MM.1S (cell line): ENCODE measurements at regions not wholly inside any gene's neighbourhood (a gene's known extent, or its start where the extent isn't known, plus 50 kb on each side); places are given as distances from the start of the nearest gene placed in this dataset.
"Not testable (repeated sequence)": the region's sequence is repeated elsewhere in the genome, so short reads cannot be mapped to it uniquely, and the experiment has no call there.

Experiments
- DNase-seq: peaks from one replicate; pipeline ENCODE4 v3.0.0-alpha.2; 2015
- H2AFZ ChIP-seq: fragments of 300-600 bp; sonication (generic); 2 replicates; pipeline ENCODE4 v1.6.0; 2016; ENCODE audit warnings: antibody characterized with exemption, low read length
- H3F3A ChIP-seq: fragments of 300-600 bp; sonication (generic); 2 replicates; pipeline ENCODE4 v1.6.1; 2016; ENCODE audit warnings: mild to moderate bottlenecking, antibody characterized with exemption, low read length, moderate library complexity, mixed read lengths; ENCODE audit not compliant: insufficient read depth
- H3K27ac ChIP-seq: fragments of 300-600 bp; sonication (generic); 2 replicates; pipeline ENCODE4 v1.5.1; 2016; ENCODE audit warnings: mild to moderate bottlenecking, low read length
- H3K27me3 ChIP-seq: fragments of 300-600 bp; sonication (generic); replicated peaks from 2 replicates; pipeline ENCODE4 v1.6.0; 2016; ENCODE audit warnings: low read length; ENCODE audit not compliant: insufficient read depth
- H3K36me3 ChIP-seq: fragments of 300-600 bp; sonication (generic); replicated peaks from 2 replicates; pipeline ENCODE4 v1.6.1; 2016; ENCODE audit warnings: mild to moderate bottlenecking, low read length, mixed read lengths; ENCODE audit not compliant: insufficient read depth
- H3K4me1 ChIP-seq: fragments of 300-600 bp; sonication (generic); 2 replicates; pipeline ENCODE4 v1.6.1; 2016; ENCODE audit warnings: low read length, mixed read lengths
- H3K4me2 ChIP-seq: fragments of 300-600 bp; sonication (generic); 2 replicates; pipeline ENCODE4 v1.6.0; 2016; ENCODE audit warnings: low read depth, low read length
- H3K4me3 ChIP-seq: fragments of 300-600 bp; sonication (generic); 2 replicates; pipeline ENCODE4 v1.5.1; 2016; ENCODE audit warnings: low read length, mixed read lengths
- H3K79me2 ChIP-seq: fragments of 300-600 bp; sonication (generic); 2 replicates; pipeline ENCODE4 v1.6.1; 2016; ENCODE audit warnings: mixed run types, low read length, mixed read lengths
- H3K9ac ChIP-seq: fragments of 300-600 bp; sonication (generic); 2 replicates; pipeline ENCODE4 v1.6.1; 2016; ENCODE audit warnings: low read length, mixed read lengths
- H3K9me2 ChIP-seq: fragments of 300-600 bp; sonication (generic); replicated peaks from 2 replicates; pipeline ENCODE4 v1.6.1; 2016; ENCODE audit warnings: mild to moderate bottlenecking, low read length, mixed read lengths; ENCODE audit not compliant: insufficient read depth
- H3K9me3 ChIP-seq: fragments of 300-600 bp; sonication (generic); replicated peaks from 2 replicates; pipeline ENCODE4 v1.6.1; 2016; ENCODE audit warnings: mild to moderate bottlenecking, low read length, mixed read lengths; ENCODE audit not compliant: insufficient read depth
- H4K20me1 ChIP-seq: fragments of 300-600 bp; sonication (generic); 2 replicates; pipeline ENCODE4 v1.6.1; 2016; ENCODE audit warnings: mild to moderate bottlenecking, low read length, moderate library complexity, mixed read lengths; ENCODE audit not compliant: insufficient read depth
- EZH2 ChIP-seq: fragments of 300-600 bp; sonication (generic); optimal IDR thresholded peaks from 2 replicates; pipeline ENCODE3; 2017; ENCODE audit warnings: low read depth, mild to moderate bottlenecking, antibody characterized with exemption, low read length, mixed read lengths
- EZH2phosphoT487 ChIP-seq: fragments of 300-600 bp; sonication (generic); IDR thresholded peaks from 2 replicates; pipeline ENCODE4 v1.6.1; 2018; ENCODE audit warnings: antibody characterized with exemption, low read length
- TF ChIP-seq, protein P1 (sequence below): fragments of 300-600 bp; sonication (generic); IDR thresholded peaks from 2 replicates; pipeline ENCODE4 v1.5.1; 2016; ENCODE audit warnings: antibody characterized with exemption, low read length, mixed read lengths

DNA sequence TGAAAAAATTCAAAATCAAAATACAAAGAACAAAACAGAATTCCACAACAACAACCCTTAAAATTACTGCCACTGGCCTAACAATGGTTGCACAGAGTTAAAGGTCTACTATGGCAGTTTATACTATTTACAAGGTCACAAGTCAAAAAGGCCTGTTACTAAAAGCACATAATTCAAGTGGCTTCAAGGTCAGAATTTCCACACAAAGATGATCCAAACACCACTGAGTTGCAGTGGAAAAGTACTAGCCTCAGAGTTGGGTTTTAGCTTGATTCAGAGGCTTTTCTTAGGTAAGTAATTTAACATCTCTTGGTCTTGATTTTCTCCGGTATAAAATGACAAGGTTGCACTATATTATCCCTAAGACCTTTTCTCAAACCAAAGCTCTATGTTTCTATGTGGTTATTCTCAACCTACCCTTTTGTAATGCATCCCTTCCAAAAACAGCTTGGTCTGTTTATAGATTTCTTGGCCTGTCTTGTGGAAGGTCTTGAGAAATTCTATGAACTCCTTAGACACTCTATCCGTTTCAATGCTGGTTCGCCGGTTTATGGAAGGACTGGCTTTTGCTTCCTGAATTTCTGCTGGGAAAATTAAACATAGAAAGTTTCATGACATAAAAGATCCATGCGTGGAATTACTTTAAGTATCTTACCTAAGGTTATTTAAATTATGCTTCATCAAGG, 69.5 kb downstream of the MDH2 start:
- H3K36me3 ChIP-seq, H3K79me2 ChIP-seq, H3K9me3 ChIP-seq, DNase-seq, H3F3A ChIP-seq, H3K4me1 ChIP-seq, H3K4me3 ChIP-seq, H3K27ac ChIP-seq, H3K27me3 ChIP-seq, H2AFZ ChIP-seq, H3K4me2 ChIP-seq, H4K20me1 ChIP-seq, H3K9me2 ChIP-seq, H3K9ac ChIP-seq: not testable (repeated sequence)

DNA sequence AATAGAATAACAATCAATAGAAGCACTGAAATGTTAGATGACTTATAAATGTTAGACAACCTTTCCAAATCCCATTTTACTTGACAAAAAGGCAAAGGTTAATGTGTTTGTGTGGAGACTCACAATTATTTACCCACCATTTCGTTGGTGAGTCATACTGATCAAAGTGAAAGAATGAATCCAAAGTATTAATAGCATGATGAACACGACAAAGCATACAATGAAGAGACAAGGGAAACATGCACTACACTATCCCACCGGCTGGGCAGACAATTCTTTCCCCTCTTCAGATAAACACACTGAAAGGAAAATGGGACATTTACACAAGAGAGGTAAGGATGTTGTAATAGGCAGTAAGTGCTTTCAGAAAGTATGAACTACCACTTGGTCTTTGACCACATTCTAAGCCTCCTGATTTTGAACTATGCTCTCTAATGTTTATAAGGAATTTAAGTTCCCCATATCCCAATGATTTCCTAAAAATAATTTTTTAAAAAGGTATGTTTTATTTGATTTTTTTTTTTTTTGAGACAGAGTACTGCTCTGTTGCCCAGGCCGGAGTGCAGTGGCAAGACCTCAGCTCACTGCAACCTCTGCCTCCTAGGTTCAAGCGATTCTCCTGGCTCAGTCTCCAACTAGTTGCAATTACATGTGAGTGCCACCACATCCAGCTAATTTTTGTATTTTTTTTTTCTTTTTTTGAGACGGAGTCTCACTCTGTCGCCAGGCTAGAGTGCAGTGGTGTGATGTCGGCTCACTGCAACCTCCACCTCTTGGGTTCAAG, 70.5 kb downstream of the MDH2 start:
- DNase-seq, H3K4me1 ChIP-seq: not testable (repeated sequence)

GRCh38 chr7:76121044-76121443, 73.1 kb downstream of the MDH2 start:
- H3K27ac ChIP-seq: no peak overlapping the region
- H3K36me3 ChIP-seq: no peaks in the 10 kb centered on the region
- no peak overlapping the region for H3K4me2 ChIP-seq
- H3K9me3 ChIP-seq: no peaks in the 10 kb centered on the region
- no peak overlapping the region for H2AFZ ChIP-seq
- H3K79me2 ChIP-seq: no peaks in the 10 kb centered on the region
- TF ChIP-seq, protein P1, sequence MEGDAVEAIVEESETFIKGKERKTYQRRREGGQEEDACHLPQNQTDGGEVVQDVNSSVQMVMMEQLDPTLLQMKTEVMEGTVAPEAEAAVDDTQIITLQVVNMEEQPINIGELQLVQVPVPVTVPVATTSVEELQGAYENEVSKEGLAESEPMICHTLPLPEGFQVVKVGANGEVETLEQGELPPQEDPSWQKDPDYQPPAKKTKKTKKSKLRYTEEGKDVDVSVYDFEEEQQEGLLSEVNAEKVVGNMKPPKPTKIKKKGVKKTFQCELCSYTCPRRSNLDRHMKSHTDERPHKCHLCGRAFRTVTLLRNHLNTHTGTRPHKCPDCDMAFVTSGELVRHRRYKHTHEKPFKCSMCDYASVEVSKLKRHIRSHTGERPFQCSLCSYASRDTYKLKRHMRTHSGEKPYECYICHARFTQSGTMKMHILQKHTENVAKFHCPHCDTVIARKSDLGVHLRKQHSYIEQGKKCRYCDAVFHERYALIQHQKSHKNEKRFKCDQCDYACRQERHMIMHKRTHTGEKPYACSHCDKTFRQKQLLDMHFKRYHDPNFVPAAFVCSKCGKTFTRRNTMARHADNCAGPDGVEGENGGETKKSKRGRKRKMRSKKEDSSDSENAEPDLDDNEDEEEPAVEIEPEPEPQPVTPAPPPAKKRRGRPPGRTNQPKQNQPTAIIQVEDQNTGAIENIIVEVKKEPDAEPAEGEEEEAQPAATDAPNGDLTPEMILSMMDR: no peak
- TF ChIP-seq EZH2phosphoT487: no peak
- no peak for TF ChIP-seq EZH2
- H3K27me3 ChIP-seq: no peaks in the 10 kb centered on the region
- no peaks in the 10 kb centered on the region for H4K20me1 ChIP-seq
- H3K4me1 ChIP-seq: no peaks in the 10 kb centered on the region
- H3K4me3 ChIP-seq: no peak overlapping the region
- no peaks in the 10 kb centered on the region for H3F3A ChIP-seq
- no peak for DNase-seq
- H3K9ac ChIP-seq: no peak overlapping the region
- no peaks in the 10 kb centered on the region for H3K9me2 ChIP-seq

More for the DNA sequence above, 70.5 kb downstream of the MDH2 start:
- not testable (repeated sequence) for H3K4me2 ChIP-seq, H3K9me3 ChIP-seq, H4K20me1 ChIP-seq, H3K9ac ChIP-seq, H3K9me2 ChIP-seq, H3K27me3 ChIP-seq, H3K27ac ChIP-seq, H2AFZ ChIP-seq, H3K4me3 ChIP-seq, H3F3A ChIP-seq, H3K36me3 ChIP-seq, H3K79me2 ChIP-seq

DNA sequence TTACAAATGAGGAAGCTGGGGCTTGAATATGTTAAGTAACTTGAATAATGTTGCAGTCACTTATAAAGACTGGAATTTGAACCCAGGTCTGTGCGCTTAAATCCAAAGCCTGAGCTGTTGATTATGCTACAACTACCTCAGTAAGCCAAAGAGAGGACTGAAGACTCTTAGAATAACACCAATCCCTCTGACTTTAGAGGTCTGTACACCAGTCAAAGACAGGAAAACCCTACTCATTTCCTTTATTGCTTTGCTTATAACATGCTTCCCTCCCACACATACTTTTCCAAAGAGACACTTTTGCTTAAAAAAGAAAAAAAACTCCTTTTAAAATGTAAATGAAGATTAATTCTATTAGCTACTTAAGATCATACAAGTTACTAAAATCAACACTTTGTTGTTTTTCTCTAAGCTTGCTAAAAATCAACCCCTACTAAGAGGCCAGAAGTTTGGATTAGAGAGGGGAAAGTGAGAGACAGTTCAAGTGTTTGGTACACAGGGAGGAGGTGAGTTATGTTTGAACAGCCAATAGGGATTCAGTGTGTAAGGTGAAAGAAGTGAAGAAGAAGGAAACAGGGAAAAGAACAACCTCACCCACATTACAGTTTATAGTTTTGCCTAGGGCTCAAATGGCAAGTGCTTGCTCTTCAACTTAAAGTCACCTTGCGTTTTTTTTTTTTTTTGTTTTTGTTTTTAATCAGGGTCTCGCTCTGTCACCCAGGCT, 74.8 kb downstream of the MDH2 start:
- Histone ChIP-seq H3K9me2 (no peaks in the 10 kb centered on the region), H3K27me3 (no peaks in the 10 kb centered on the region), H3K4me1 (no peaks in the 10 kb centered on the region), H3K36me3 (no peaks in the 10 kb centered on the region), H3F3A (no peaks in the 10 kb centered on the region), H3K79me2 (no peaks in the 10 kb centered on the region), H3K4me2 (no peak overlapping the region), H2AFZ (no peak overlapping the region), H4K20me1 (no peaks in the 10 kb centered on the region), H3K9ac (no peak overlapping the region), H3K27ac (no peak overlapping the region), H3K4me3 (no peak overlapping the region), H3K9me3 (no peaks in the 10 kb centered on the region)
- no peak for DNase-seq
- TF ChIP-seq, protein P1: no peak
